ENCODE measurements at regions not wholly inside any gene's neighbourhood (a gene's known extent, or its start where the extent isn't known, plus 50 kb on each side); places are given as distances from the start of the nearest gene placed in this dataset.

DNA sequence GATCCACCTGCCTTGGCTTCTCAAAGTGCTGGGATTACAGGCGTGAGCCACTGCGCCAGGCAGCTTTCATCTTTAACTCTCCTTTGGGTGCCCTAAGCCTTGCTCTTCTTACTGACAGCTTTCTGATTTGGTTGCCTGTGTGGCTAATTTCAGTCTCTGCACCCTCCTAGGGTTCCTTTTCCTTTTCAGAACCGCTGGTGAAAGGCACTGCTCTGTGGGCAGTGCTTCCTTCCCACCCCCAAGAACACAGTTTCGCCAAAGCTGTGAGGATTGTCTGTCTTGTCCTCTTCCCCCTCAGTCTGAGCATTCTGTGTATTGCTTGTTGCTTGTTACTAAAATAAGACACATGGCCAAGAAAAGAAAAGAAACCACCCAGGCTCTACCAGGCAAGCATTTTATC, 101.4 kb upstream of the FRMPD3 start:
- BruUV-seq (replicated peaks), result no TSS peak
- Histone ChIP-seq H3K9me3 (ENCODE audit: low read depth, low read length, poor library complexity, severe bottlenecking) (no peaks in the 10 kb centered on the region), H3K36me3 (ENCODE audit: insufficient read depth, low read length, poor library complexity, severe bottlenecking) (no peaks in the 10 kb centered on the region), H3K4me1 (ENCODE audit: insufficient read depth, low read length, poor library complexity, severe bottlenecking) (no peaks in the 10 kb centered on the region), H3K27me3 (replicated peaks; ENCODE audit: insufficient read depth, low read depth, low read length, poor library complexity) (peaks cover 4% of the 10 kb centered on the region), H3K27ac (ENCODE audit: low read depth, low read length, poor library complexity, severe bottlenecking) (no peak overlapping the region), H3K4me3 (ENCODE audit: low read depth, low read length, poor library complexity, severe bottlenecking) (no peak overlapping the region)
- no peak for DNase-seq (ENCODE audit: low spot score)
- intact Hi-C loops (cut with micrococcal nuclease; ENCODE audit: unreplicated experiment), result no loop called here
- POLR2A ChIA-PET (ENCODE audit: low non-redundant PET), result no interaction called here
- CTCF ChIA-PET, result no interaction called here
- TF ChIP-seq EZH2 (IDR thresholded peaks at IDR 0.05; ENCODE audit: borderline replicate concordance, low read depth, low read length, poor library complexity, severe bottlenecking) (no peak), CTCF (conservative IDR thresholded peaks at IDR 0.05; ENCODE audit: low read depth, low read length) (no peak)

GRCh38 chrX:107348990-107349389, 100.5 kb upstream of the FRMPD3 start:
- POLR2A ChIA-PET (ENCODE audit: low non-redundant PET), result no interaction called here
- CTCF ChIA-PET, result no interaction called here

GRCh38 chrX:107355533-107355932, 93.9 kb upstream of the FRMPD3 start:
- H3K4me3 ChIP-seq (ENCODE audit: low read depth, low read length, poor library complexity, severe bottlenecking), result no peak overlapping the region
- BruUV-seq (replicated peaks), result no TSS peak
- no peaks in the 10 kb centered on the region for H3K36me3 ChIP-seq (ENCODE audit: insufficient read depth, low read length, poor library complexity, severe bottlenecking)

More at GRCh38 chrX:107348990-107349389, 100.5 kb upstream of the FRMPD3 start:
- intact Hi-C loops (cut with micrococcal nuclease; ENCODE audit: unreplicated experiment), result no loop called here
- Histone ChIP-seq H3K36me3 (ENCODE audit: insufficient read depth, low read length, poor library complexity, severe bottlenecking) (no peaks in the 10 kb centered on the region), H3K9me3 (ENCODE audit: low read depth, low read length, poor library complexity, severe bottlenecking) (no peaks in the 10 kb centered on the region), H3K27ac (ENCODE audit: low read depth, low read length, poor library complexity, severe bottlenecking) (no peak overlapping the region), H3K27me3 (replicated peaks; ENCODE audit: insufficient read depth, low read depth, low read length, poor library complexity) (peaks cover 4% of the 10 kb centered on the region), H3K4me3 (ENCODE audit: low read depth, low read length, poor library complexity, severe bottlenecking) (no peak overlapping the region), H3K4me1 (ENCODE audit: insufficient read depth, low read length, poor library complexity, severe bottlenecking) (no peaks in the 10 kb centered on the region)
- TF ChIP-seq CTCF (conservative IDR thresholded peaks at IDR 0.05; ENCODE audit: low read depth, low read length) (no peak), EZH2 (IDR thresholded peaks at IDR 0.05; ENCODE audit: borderline replicate concordance, low read depth, low read length, poor library complexity, severe bottlenecking) (no peak)
- no TSS peak for BruUV-seq (replicated peaks)
- DNase-seq (ENCODE audit: low spot score), result no peak

More at GRCh38 chrX:107355533-107355932, 93.9 kb upstream of the FRMPD3 start:
- H3K27ac ChIP-seq (ENCODE audit: low read depth, low read length, poor library complexity, severe bottlenecking), result no peak overlapping the region
- H3K27me3 ChIP-seq (replicated peaks; ENCODE audit: insufficient read depth, low read depth, low read length, poor library complexity), result peaks cover 4% of the 10 kb centered on the region
- H3K9me3 ChIP-seq (ENCODE audit: low read depth, low read length, poor library complexity, severe bottlenecking), result no peaks in the 10 kb centered on the region
- no peak for TF ChIP-seq CTCF (conservative IDR thresholded peaks at IDR 0.05; ENCODE audit: low read depth, low read length)
- TF ChIP-seq EZH2 (IDR thresholded peaks at IDR 0.05; ENCODE audit: borderline replicate concordance, low read depth, low read length, poor library complexity, severe bottlenecking), result no peak
- peaks cover 7% of the 10 kb centered on the region for H3K4me1 ChIP-seq (ENCODE audit: insufficient read depth, low read length, poor library complexity, severe bottlenecking)
- ChIA-PET POLR2A (ENCODE audit: low non-redundant PET) (no interaction called here), CTCF (no interaction called here)
- intact Hi-C loops (cut with micrococcal nuclease; ENCODE audit: unreplicated experiment), result no loop called here
- peak; percentile 71 for DNase-seq (ENCODE audit: low spot score)
